ENCODE measurements at regions not wholly inside any gene's neighbourhood (a gene's known extent, or its start where the extent isn't known, plus 50 kb on each side); places are given as distances from the start of the nearest gene placed in this dataset.

- TF ChIP-seq CTCF (conservative IDR thresholded peaks at IDR 0.05; ENCODE audit: low read depth), result no peak
- H3K27ac ChIP-seq, result no peak overlapping the region
- ChIA-PET POLR2A (ENCODE audit: low non-redundant PET) (no interaction called here), CTCF (no interaction called here)
- DNase-seq (ENCODE audit: low spot score), result no peak
Measured at GRCh38 chr3:72280876-72281275, 495.9 kb upstream of the PROK2 start.

- ChIA-PET POLR2A (ENCODE audit: low non-redundant PET) (no interaction called here), CTCF (interaction anchor here (0.8 kb wide), 1 partner anchor 9 kb away, joined by 3 read pairs; no protein-coding TSS in a partner anchor)
- no peak overlapping the region for H3K27ac ChIP-seq
- DNase-seq (ENCODE audit: low spot score), result no peak
- no peak for TF ChIP-seq CTCF (conservative IDR thresholded peaks at IDR 0.05; ENCODE audit: low read depth)
Measured at GRCh38 chr3:72279631-72280041, 494.7 kb upstream of the PROK2 start.

- POLR2A ChIA-PET (ENCODE audit: low non-redundant PET), result no interaction called here
- no peak overlapping the region for H3K27ac ChIP-seq
- no peak for TF ChIP-seq CTCF (conservative IDR thresholded peaks at IDR 0.05; ENCODE audit: low read depth)
- DNase-seq (ENCODE audit: low spot score), result no peak
- CTCF ChIA-PET, result no interaction called here
Measured at GRCh38 chr3:72279068-72279604, 494.2 kb upstream of the PROK2 start.

- H3K27ac ChIP-seq, result no peak overlapping the region
- no peak for TF ChIP-seq CTCF (conservative IDR thresholded peaks at IDR 0.05; ENCODE audit: low read depth)
- CTCF ChIA-PET, result interaction anchor here (0.7 kb wide), 1 partner anchor 1310 kb away, joined by 3 read pairs; no protein-coding TSS in a partner anchor
- no peak for DNase-seq (ENCODE audit: low spot score)
- POLR2A ChIA-PET (ENCODE audit: low non-redundant PET), result no interaction called here
Measured at GRCh38 chr3:72278349-72279067, 493.6 kb upstream of the PROK2 start.

- DNase-seq (ENCODE audit: low spot score), result no peak
- ChIA-PET POLR2A (ENCODE audit: low non-redundant PET) (no interaction called here), CTCF (no interaction called here)
- no peak for TF ChIP-seq CTCF (conservative IDR thresholded peaks at IDR 0.05; ENCODE audit: low read depth)
- no peak overlapping the region for H3K27ac ChIP-seq
Measured at GRCh38 chr3:72277710-72278109, 492.8 kb upstream of the PROK2 start.

GRCh38 chr3:72276806-72277205 is 491.9 kb upstream of the PROK2 start:
- ChIA-PET CTCF (no interaction called here), POLR2A (ENCODE audit: low non-redundant PET) (no interaction called here)
- TF ChIP-seq CTCF (conservative IDR thresholded peaks at IDR 0.05; ENCODE audit: low read depth), result no peak

More at GRCh38 chr3:72276806-72277205, 491.9 kb upstream of the PROK2 start:
- DNase-seq (ENCODE audit: low spot score), result no peak
- no peak overlapping the region for H3K27ac ChIP-seq
